Upper lobe of right lung (tissue), 1 donor: ENCODE measurements at regions not wholly inside any gene's neighbourhood (a gene's known extent, or its start where the extent isn't known, plus 50 kb on each side); places are given as distances from the start of the nearest gene placed in this dataset.

Experiments
- ATAC-seq: fragments of 200-7000 bp; cut with Tn5 transposase; one replicate; pipeline ENCODE4 v1.9.1; 2020; ENCODE audit warnings: mild to moderate bottlenecking, moderate library complexity
- DNase-seq: peaks from one replicate; pipeline ENCODE4 v3.0.0-alpha.2; 2020
- H3K27ac ChIP-seq: fragments of 200-600 bp; one replicate; pipeline ENCODE4 v1.8.0; 2022
- H3K27me3 ChIP-seq: fragments of 200-600 bp; one replicate; pipeline ENCODE4 v1.8.0; 2022; ENCODE audit warnings: mild to moderate bottlenecking
- H3K36me3 ChIP-seq: fragments of 200-600 bp; one replicate; pipeline ENCODE4 v1.8.0; 2022
- H3K4me1 ChIP-seq: fragments of 200-600 bp; one replicate; pipeline ENCODE4 v1.8.0; 2022
- H3K4me3 ChIP-seq: fragments of 200-600 bp; one replicate; pipeline ENCODE4 v1.8.0; 2022; ENCODE audit warnings: mild to moderate bottlenecking
- H3K9me3 ChIP-seq: fragments of 200-600 bp; one replicate; pipeline ENCODE4 v1.8.0; 2022
- intact Hi-C: fragments of 100-400 bp; cut with DNase I; formaldehyde crosslinking; loops from one replicate; pipeline ENCODE4 v1.11.0; 2022
- TF ChIP-seq, protein P1 (sequence below): fragments of 200-600 bp; IDR thresholded peaks from one replicate; pipeline ENCODE4 v1.8.0; 2022; ENCODE audit warnings: antibody characterized with exemption
- donor health status: DM: no; HTN: yes; CAD: no; lungs with severe emphysema.

DNA sequence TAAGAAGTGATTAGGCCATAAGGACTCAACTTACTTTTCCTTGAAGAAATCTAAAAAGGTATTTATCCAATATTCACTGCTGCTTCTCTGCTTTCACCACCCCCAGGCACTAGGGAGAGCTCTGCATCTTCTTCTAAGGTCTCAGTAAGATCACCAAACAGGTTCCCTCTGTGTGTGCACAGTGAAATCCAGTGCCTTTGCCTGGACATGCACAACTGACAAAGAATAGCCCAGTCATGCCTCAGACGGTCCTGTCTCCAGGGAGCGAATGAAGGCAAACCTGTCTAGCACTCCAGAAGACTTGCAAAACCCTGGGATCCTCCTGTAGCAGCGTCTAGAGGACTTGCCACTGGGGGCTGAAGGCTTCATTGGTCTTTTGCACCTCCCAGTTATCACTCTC is 344.5 kb upstream of the LRATD1 start:
- no peak overlapping the region for H3K4me3 ChIP-seq
- peak; percentile 14 for ATAC-seq
- H3K9me3 ChIP-seq = no peaks in the 10 kb centered on the region
- H3K27me3 ChIP-seq = no peaks in the 10 kb centered on the region
- H3K4me1 ChIP-seq = no peaks in the 10 kb centered on the region
- H3K36me3 ChIP-seq = no peaks in the 10 kb centered on the region
- H3K27ac ChIP-seq = no peak overlapping the region
- TF ChIP-seq, protein P1, sequence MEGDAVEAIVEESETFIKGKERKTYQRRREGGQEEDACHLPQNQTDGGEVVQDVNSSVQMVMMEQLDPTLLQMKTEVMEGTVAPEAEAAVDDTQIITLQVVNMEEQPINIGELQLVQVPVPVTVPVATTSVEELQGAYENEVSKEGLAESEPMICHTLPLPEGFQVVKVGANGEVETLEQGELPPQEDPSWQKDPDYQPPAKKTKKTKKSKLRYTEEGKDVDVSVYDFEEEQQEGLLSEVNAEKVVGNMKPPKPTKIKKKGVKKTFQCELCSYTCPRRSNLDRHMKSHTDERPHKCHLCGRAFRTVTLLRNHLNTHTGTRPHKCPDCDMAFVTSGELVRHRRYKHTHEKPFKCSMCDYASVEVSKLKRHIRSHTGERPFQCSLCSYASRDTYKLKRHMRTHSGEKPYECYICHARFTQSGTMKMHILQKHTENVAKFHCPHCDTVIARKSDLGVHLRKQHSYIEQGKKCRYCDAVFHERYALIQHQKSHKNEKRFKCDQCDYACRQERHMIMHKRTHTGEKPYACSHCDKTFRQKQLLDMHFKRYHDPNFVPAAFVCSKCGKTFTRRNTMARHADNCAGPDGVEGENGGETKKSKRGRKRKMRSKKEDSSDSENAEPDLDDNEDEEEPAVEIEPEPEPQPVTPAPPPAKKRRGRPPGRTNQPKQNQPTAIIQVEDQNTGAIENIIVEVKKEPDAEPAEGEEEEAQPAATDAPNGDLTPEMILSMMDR = no peak
- DNase-seq = no peak
- intact Hi-C loops = no loop called here

DNA sequence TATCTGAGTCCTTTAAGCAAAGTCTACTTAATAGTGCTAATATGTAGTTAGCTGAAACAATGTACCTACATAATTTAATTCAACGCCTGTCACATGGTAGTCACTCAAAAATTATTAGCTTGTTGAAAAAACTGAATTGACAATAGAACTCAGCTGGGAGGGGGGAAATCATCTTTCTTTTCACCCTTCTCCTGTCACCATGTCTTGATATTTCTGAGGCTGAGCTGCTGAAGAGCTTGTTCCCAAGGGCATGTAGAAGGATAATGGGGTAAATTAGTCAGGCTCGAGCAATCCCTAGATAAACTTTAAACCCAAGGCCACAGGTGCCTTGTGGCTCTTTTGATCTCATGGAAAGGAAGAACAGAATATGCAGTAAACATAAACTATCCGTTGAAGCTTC is 339.6 kb upstream of the LRATD1 start:
- H3K4me1 ChIP-seq = no peaks in the 10 kb centered on the region
- H3K27me3 ChIP-seq = no peaks in the 10 kb centered on the region
- intact Hi-C loops = no loop called here
- no peaks in the 10 kb centered on the region for H3K9me3 ChIP-seq
- TF ChIP-seq, protein P1 = no peak
- no peak overlapping the region for H3K27ac ChIP-seq
- ATAC-seq (no peak), DNase-seq (no peak)
- no peaks in the 10 kb centered on the region for H3K36me3 ChIP-seq
- H3K4me3 ChIP-seq = no peak overlapping the region

DNA sequence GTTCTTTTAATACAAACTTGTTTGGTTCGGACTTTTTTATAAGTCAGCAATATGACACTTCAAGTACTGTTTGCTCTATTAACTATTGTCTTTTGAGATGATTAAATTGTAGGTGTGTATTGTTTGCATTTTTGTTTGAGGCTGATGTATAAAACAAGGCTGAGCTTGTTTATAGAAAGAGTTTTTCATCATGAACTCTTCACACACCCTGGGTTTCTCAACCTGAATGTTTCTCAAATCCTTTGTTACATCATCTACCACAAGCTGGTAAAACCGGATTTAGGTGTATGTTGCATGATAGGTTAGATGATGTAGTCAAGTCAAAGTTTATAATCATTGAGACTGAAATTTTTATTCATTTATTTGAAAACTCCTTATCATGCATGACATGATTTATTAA is 335.2 kb upstream of the LRATD1 start:
- DNase-seq (no peak), ATAC-seq (no peak)
- intact Hi-C loops = no loop called here
- Histone ChIP-seq H3K4me3 (no peak overlapping the region), H3K4me1 (no peaks in the 10 kb centered on the region), H3K36me3 (no peaks in the 10 kb centered on the region), H3K27me3 (no peaks in the 10 kb centered on the region), H3K9me3 (no peaks in the 10 kb centered on the region), H3K27ac (no peak overlapping the region)
- TF ChIP-seq, protein P1 = no peak

DNA sequence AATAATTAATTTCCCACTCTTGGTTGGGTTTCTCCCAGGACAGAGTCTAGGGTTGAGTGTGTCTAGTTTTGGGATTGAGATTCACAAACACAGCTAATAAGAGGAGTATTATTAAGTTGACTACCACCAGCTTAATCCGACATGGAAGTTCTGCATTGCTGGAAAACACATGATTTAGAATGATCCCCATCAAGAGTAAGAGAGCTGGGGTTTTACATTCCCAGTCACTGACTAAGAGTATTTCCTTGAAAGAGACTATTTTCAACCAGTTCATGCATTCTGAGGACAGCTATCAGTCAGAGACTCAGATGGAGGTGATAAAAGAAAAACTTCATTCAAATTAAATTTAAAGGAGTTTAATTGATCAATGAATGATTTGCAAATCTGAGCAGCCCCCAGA is 334.6 kb upstream of the LRATD1 start:
- Histone ChIP-seq H3K4me3 (no peak overlapping the region), H3K27ac (no peak overlapping the region), H3K4me1 (no peaks in the 10 kb centered on the region), H3K9me3 (no peaks in the 10 kb centered on the region), H3K36me3 (no peaks in the 10 kb centered on the region), H3K27me3 (no peaks in the 10 kb centered on the region)
- no peak for ATAC-seq
- intact Hi-C loops = no loop called here
- no peak for DNase-seq
- TF ChIP-seq, protein P1 = no peak

DNA sequence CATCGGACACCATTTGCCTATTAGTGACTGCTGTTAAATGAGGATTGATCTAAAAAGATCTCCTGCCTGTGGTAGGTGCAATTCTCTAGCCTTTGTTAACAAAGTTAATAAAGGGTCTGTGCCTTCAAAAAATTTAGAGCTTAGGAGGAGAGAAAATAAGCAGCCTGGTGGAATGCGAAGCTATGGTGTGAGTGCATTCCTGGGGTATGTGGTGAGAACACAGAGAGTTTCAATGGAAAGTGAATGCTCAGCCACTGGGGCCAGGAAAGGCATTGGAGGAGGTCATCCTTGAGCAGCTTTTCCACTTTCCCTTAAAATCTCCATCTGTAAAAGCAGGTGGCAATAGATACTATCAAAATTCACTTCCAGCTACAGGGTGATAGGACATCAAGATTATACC is 331.2 kb upstream of the LRATD1 start:
- H3K4me1 ChIP-seq = no peaks in the 10 kb centered on the region
- ATAC-seq (no peak), DNase-seq (no peak)
- H3K9me3 ChIP-seq = no peaks in the 10 kb centered on the region
- H3K27me3 ChIP-seq = no peaks in the 10 kb centered on the region
- TF ChIP-seq, protein P1 = no peak
- intact Hi-C loops = no loop called here
- no peak overlapping the region for H3K4me3 ChIP-seq
- no peaks in the 10 kb centered on the region for H3K36me3 ChIP-seq
- no peak overlapping the region for H3K27ac ChIP-seq

DNA sequence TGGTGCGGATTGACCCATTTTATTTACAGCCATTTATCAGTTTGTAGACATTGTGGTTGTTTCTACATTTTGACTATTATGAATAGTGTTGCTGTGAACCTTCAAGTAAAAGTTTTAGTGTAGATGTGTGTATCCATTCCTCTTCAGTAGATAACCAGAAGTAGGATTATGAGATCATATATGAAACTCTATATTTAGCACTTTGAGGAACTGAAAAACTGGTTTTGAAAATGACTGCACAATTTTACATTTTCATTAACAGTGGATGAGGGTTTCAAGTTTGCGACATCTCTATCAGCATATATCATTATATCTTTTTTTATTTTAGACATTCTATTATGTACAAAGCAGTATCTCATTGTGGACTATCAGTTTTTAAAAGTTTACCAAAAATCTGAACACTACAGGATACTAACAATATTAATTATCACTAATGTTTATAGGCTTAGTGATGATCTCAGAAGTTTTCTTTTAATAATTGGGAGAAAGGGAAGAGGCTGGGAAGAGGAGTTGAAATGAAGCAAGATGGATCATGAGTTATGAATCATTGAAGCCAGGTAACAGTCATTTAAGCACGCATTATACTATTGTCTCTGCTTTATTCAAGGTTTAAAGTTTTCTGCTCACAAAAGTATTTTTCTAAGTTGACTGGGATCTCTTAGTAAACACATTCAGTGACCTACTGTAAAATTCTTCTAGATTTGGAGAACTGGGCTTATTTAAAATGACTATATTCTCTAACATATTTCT is 329.0 kb upstream of the LRATD1 start:
- TF ChIP-seq, protein P1 = no peak
- no peaks in the 10 kb centered on the region for H3K9me3 ChIP-seq

More for the DNA sequence above, 329.0 kb upstream of the LRATD1 start:
- Histone ChIP-seq H3K27me3 (no peaks in the 10 kb centered on the region), H3K27ac (no peak overlapping the region), H3K4me1 (no peaks in the 10 kb centered on the region), H3K4me3 (no peak overlapping the region), H3K36me3 (no peaks in the 10 kb centered on the region)
- intact Hi-C loops = no loop called here
- no peak for ATAC-seq
- no peak for DNase-seq
